ENCODE measurements at regions not wholly inside any gene's neighbourhood (a gene's known extent, or its start where the extent isn't known, plus 50 kb on each side); places are given as distances from the start of the nearest gene placed in this dataset.
A peak's percentile ranks its signal among the peaks of the same experiment; 100 is the strongest.

DNA sequence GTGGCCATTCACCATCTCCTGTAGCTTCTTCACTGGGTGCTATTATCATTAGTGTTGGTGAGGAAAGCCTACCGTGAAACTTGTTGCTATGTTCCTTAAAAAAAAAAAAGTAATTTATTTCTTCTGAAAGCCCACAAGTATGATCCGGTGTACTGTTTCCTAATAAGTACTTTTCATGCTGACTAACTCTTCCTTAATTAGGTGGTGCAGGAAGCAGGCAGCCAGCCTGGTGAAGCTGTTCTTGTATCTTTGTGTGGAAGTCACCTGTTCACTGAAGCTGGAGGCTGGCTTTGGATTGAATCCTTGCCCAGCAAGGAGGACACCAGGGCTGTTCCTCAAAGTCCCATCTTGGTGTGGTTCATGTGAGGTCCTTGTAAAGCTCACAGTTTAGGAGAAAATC lies 321.7 kb upstream of the THSD7B start:
- no peak overlapping the region for H3K27ac ChIP-seq (ENCODE audit: low read depth, low read length)
- no peak overlapping the region for H2AK5ac ChIP-seq (ENCODE audit: low read length)
- H3K4me1 ChIP-seq (ENCODE audit: control insufficient read depth, low read depth, low read length), result peaks cover 7% of the 10 kb centered on the region
- no peaks in the 10 kb centered on the region for H3K36me3 ChIP-seq (ENCODE audit: control insufficient read depth, insufficient read depth, low read length)
- no peak overlapping the region for H3K4me2 ChIP-seq (ENCODE audit: low read length)
- H3K79me2 ChIP-seq (ENCODE audit: control insufficient read depth, insufficient read depth, low read length), result no peaks in the 10 kb centered on the region
- WGBS (ENCODE audit: extremely low coverage, insufficient coverage, low lambda C conversion rate), result no CpG with 5 or more reads among the region's 2 CpGs
- no peak overlapping the region for H3K4me3 ChIP-seq (ENCODE audit: low read length)
- H3K4ac ChIP-seq (ENCODE audit: low read depth, low read length), result no peak overlapping the region
- no peak overlapping the region for H3K9ac ChIP-seq (ENCODE audit: low read length)
- H2BK5ac ChIP-seq (ENCODE audit: low read length), result no peak overlapping the region
- DNase-seq, result no peak
- H4K8ac ChIP-seq (ENCODE audit: low read depth, low read length), result no peak overlapping the region
- no peak overlapping the region for H3K23ac ChIP-seq (ENCODE audit: low read length)
- H3K79me1 ChIP-seq (ENCODE audit: low read length), result no peaks in the 10 kb centered on the region
- H3K18ac ChIP-seq (ENCODE audit: low read length), result no peak overlapping the region
- no peak overlapping the region for H2BK120ac ChIP-seq (ENCODE audit: low read depth, low read length)
- H2BK15ac ChIP-seq (replicated peaks; ENCODE audit: low read depth), result no peak overlapping the region
- no peak overlapping the region for H3K56ac ChIP-seq (ENCODE audit: low read length)
- H3K27me3 ChIP-seq (ENCODE audit: insufficient read depth, low read length, poor library complexity), result no peaks in the 10 kb centered on the region
- no peak overlapping the region for H4K5ac ChIP-seq (ENCODE audit: low read length)

DNA sequence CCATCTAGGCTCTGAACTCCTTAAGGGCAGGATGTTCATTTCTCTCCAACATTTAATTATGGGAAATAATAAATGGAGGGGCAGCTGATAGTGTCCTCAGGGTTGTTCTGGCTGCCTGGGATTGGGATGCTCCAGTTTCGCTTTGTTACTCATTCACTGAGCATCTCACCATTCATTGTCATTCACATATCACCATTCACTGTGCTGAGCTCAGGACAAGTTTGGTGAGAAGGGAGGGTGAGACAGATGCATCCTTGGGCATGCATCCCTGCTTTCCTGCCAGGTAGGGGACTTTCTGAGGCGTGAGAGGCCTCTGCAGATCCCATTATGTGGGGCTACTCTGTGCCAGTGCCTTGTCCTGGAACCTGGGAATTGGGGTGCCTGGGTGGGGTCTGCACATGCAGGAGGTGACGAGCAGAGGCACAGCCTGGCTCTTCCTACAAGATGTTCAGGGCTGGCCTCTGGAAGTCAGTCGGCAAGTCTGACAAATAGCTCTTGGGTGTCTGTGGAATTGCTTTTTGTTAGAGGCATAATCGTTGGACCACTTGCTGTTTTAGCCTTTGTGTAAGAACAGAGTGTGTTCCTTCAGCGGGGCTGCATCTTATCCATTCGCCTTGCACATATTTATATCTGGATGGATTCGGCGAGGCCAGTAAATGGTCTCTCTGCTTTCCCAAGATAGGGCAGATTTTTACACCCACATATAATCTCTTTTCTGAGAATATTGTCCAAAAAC lies 323.2 kb upstream of the THSD7B start:
- no peaks in the 10 kb centered on the region for H3K79me1 ChIP-seq (ENCODE audit: low read length)
- H2BK120ac ChIP-seq (ENCODE audit: low read depth, low read length), result no peak overlapping the region
- H3K4me3 ChIP-seq (ENCODE audit: low read length), result no peak overlapping the region
- H2AK5ac ChIP-seq (ENCODE audit: low read length), result no peak overlapping the region
- H2BK15ac ChIP-seq (replicated peaks; ENCODE audit: low read depth), result no peak overlapping the region
- H2BK5ac ChIP-seq (ENCODE audit: low read length), result no peak overlapping the region
- H3K27me3 ChIP-seq (ENCODE audit: insufficient read depth, low read length, poor library complexity), result no peaks in the 10 kb centered on the region
- H3K27ac ChIP-seq (ENCODE audit: low read depth, low read length), result no peak overlapping the region
- H3K4me1 ChIP-seq (ENCODE audit: control insufficient read depth, low read depth, low read length), result peaks cover 3% of the 10 kb centered on the region
- no peaks in the 10 kb centered on the region for H3K79me2 ChIP-seq (ENCODE audit: control insufficient read depth, insufficient read depth, low read length)
- H3K56ac ChIP-seq (ENCODE audit: low read length), result no peak overlapping the region
- DNase-seq, result no peak
- no peak overlapping the region for H3K18ac ChIP-seq (ENCODE audit: low read length)
- WGBS (ENCODE audit: extremely low coverage, insufficient coverage, low lambda C conversion rate), result no CpG with 5 or more reads among the region's 9 CpGs
- no peak overlapping the region for H4K8ac ChIP-seq (ENCODE audit: low read depth, low read length)
- H3K23ac ChIP-seq (ENCODE audit: low read length), result no peak overlapping the region
- no peak overlapping the region for H4K5ac ChIP-seq (ENCODE audit: low read length)
- H3K4ac ChIP-seq (ENCODE audit: low read depth, low read length), result no peak overlapping the region
- H3K36me3 ChIP-seq (ENCODE audit: control insufficient read depth, insufficient read depth, low read length), result no peaks in the 10 kb centered on the region
- no peak overlapping the region for H3K4me2 ChIP-seq (ENCODE audit: low read length)
- no peak overlapping the region for H3K9ac ChIP-seq (ENCODE audit: low read length)

DNA sequence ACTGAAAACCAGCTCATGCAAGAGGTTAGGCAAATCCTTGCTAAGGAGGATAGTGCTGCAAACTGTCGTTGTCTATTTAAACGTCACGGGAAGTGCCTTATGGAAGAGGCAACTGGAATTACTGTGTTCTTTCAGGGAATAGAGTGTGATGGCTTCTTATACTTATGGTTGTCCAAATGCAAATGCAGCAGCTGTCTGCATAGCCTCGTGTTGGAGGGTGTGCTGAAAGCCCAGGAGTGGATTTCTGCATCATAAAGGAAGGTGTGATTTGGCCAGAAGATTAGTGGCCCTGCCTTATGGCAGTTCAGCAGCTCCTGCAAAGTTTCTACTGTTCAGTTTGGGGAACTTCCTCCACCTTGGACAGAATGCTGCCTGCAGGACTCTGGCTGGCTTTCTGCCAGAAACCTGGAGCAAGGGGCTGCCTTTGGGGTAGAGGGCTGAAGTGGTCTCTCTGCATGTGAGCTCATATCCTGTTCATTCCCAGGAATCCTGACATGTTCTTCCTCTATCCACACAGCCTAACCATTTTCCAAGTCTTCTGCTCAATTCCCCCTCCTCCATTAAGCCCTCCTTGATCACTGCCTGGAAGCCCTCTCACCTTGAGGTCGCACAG lies 321.2 kb upstream of the CXCR4 start:
- no peak overlapping the region for H4K5ac ChIP-seq (ENCODE audit: low read length)
- H4K8ac ChIP-seq (ENCODE audit: low read depth, low read length), result no peak overlapping the region
- H3K4me3 ChIP-seq (ENCODE audit: low read length), result no peak overlapping the region
- no peak overlapping the region for H3K4me2 ChIP-seq (ENCODE audit: low read length)
- no peaks in the 10 kb centered on the region for H3K27me3 ChIP-seq (ENCODE audit: insufficient read depth, low read length, poor library complexity)
- no peak overlapping the region for H2BK5ac ChIP-seq (ENCODE audit: low read length)
- no peak overlapping the region for H3K4ac ChIP-seq (ENCODE audit: low read depth, low read length)
- no peaks in the 10 kb centered on the region for H3K79me1 ChIP-seq (ENCODE audit: low read length)
- H3K9ac ChIP-seq (ENCODE audit: low read length), result no peak overlapping the region
- H2BK120ac ChIP-seq (ENCODE audit: low read depth, low read length), result no peak overlapping the region
- no peak overlapping the region for H2AK5ac ChIP-seq (ENCODE audit: low read length)
- DNase-seq, result no peak
- H3K79me2 ChIP-seq (ENCODE audit: control insufficient read depth, insufficient read depth, low read length), result no peaks in the 10 kb centered on the region
- H3K23ac ChIP-seq (ENCODE audit: low read length), result no peak overlapping the region
- no peak overlapping the region for H2BK15ac ChIP-seq (replicated peaks; ENCODE audit: low read depth)
- H3K4me1 ChIP-seq (ENCODE audit: control insufficient read depth, low read depth, low read length), result peaks cover 3% of the 10 kb centered on the region
- no CpG with 5 or more reads among the region's 5 CpGs for WGBS (ENCODE audit: extremely low coverage, insufficient coverage, low lambda C conversion rate)
- H3K27ac ChIP-seq (ENCODE audit: low read depth, low read length), result no peak overlapping the region
- H3K18ac ChIP-seq (ENCODE audit: low read length), result no peak overlapping the region
- no peak overlapping the region for H3K56ac ChIP-seq (ENCODE audit: low read length)
- H3K36me3 ChIP-seq (ENCODE audit: control insufficient read depth, insufficient read depth, low read length), result no peaks in the 10 kb centered on the region

DNA sequence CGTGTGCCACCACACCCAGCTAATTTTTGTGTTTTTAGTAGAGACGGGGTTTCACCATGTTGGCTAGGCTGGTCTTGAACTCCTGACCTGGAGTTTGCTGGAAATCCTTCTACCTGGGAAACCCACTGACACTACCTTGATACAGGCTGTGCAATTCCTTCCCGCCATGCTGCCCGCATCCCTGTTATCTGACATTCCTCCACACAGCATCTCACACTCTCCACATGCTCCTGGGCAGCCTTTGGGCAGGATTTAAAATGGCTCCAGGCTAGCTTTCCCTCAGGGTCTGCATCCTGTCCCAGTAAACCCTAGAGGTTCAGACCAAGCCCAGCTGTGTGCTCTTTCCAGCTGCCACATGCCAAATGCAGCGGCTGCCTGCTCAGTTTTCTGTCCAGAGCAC lies 319.5 kb upstream of the CXCR4 start:
- H2BK15ac ChIP-seq (replicated peaks; ENCODE audit: low read depth), result no peak overlapping the region
- H3K9ac ChIP-seq (ENCODE audit: low read length), result no peak overlapping the region
- H3K56ac ChIP-seq (ENCODE audit: low read length), result no peak overlapping the region
- no peak overlapping the region for H4K5ac ChIP-seq (ENCODE audit: low read length)
- H3K4ac ChIP-seq (ENCODE audit: low read depth, low read length), result no peak overlapping the region
- H4K8ac ChIP-seq (ENCODE audit: low read depth, low read length), result no peak overlapping the region
- WGBS (ENCODE audit: extremely low coverage, insufficient coverage, low lambda C conversion rate), result no CpG with 5 or more reads among the region's 5 CpGs
- H3K4me2 ChIP-seq (ENCODE audit: low read length), result no peak overlapping the region
- DNase-seq, result peak; percentile 55
- no peak overlapping the region for H3K4me3 ChIP-seq (ENCODE audit: low read length)
- no peak overlapping the region for H3K27ac ChIP-seq (ENCODE audit: low read depth, low read length)
- no peak overlapping the region for H2BK120ac ChIP-seq (ENCODE audit: low read depth, low read length)
- no peaks in the 10 kb centered on the region for H3K27me3 ChIP-seq (ENCODE audit: insufficient read depth, low read length, poor library complexity)
- no peaks in the 10 kb centered on the region for H3K36me3 ChIP-seq (ENCODE audit: control insufficient read depth, insufficient read depth, low read length)
- H3K79me2 ChIP-seq (ENCODE audit: control insufficient read depth, insufficient read depth, low read length), result no peaks in the 10 kb centered on the region
- no peaks in the 10 kb centered on the region for H3K79me1 ChIP-seq (ENCODE audit: low read length)
- no peak overlapping the region for H2BK5ac ChIP-seq (ENCODE audit: low read length)
- H3K18ac ChIP-seq (ENCODE audit: low read length), result no peak overlapping the region
- H3K23ac ChIP-seq (ENCODE audit: low read length), result no peak overlapping the region
- H2AK5ac ChIP-seq (ENCODE audit: low read length), result no peak overlapping the region
- H3K4me1 ChIP-seq (ENCODE audit: control insufficient read depth, low read depth, low read length), result peaks cover 3% of the 10 kb centered on the region

DNA sequence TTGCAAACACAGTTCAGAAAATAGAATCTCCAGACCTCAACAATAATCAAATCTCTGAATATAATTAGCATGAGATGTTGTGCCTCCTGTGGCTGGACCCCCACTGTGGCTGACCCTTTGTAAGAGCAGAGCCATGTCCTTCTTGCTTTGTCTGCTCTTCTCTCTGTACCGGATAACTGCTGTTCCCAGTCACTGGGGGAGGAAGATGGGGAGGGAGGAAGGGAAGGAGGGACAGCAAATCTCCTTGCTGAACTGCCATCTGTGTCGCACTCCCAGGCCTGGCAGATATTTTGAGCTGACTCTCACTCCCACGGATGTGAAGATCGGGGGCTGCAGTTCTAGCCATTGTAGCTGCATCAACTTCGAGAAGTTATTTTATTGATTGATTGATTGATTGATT lies 319.0 kb upstream of the CXCR4 start:
- Histone ChIP-seq H3K56ac (ENCODE audit: low read length) (no peak overlapping the region), H3K4me1 (ENCODE audit: control insufficient read depth, low read depth, low read length) (peaks cover 3% of the 10 kb centered on the region), H3K36me3 (ENCODE audit: control insufficient read depth, insufficient read depth, low read length) (no peaks in the 10 kb centered on the region), H3K79me2 (ENCODE audit: control insufficient read depth, insufficient read depth, low read length) (no peaks in the 10 kb centered on the region), H4K5ac (ENCODE audit: low read length) (no peak overlapping the region), H2AK5ac (ENCODE audit: low read length) (no peak overlapping the region), H2BK120ac (ENCODE audit: low read depth, low read length) (no peak overlapping the region), H3K4ac (ENCODE audit: low read depth, low read length) (no peak overlapping the region), H2BK5ac (ENCODE audit: low read length) (no peak overlapping the region), H3K27me3 (ENCODE audit: insufficient read depth, low read length, poor library complexity) (no peaks in the 10 kb centered on the region), H3K79me1 (ENCODE audit: low read length) (no peaks in the 10 kb centered on the region), H3K4me3 (ENCODE audit: low read length) (no peak overlapping the region), H4K8ac (ENCODE audit: low read depth, low read length) (no peak overlapping the region), H3K27ac (ENCODE audit: low read depth, low read length) (no peak overlapping the region), H3K9ac (ENCODE audit: low read length) (no peak overlapping the region), H3K23ac (ENCODE audit: low read length) (no peak overlapping the region), H3K4me2 (ENCODE audit: low read length) (no peak overlapping the region), H2BK15ac (replicated peaks; ENCODE audit: low read depth) (no peak overlapping the region), H3K18ac (ENCODE audit: low read length) (no peak overlapping the region)
- WGBS (ENCODE audit: extremely low coverage, insufficient coverage, low lambda C conversion rate), result no CpG with 5 or more reads among the region's 5 CpGs
- DNase-seq, result no peak
